GM12878 (cell line): ENCODE measurements at regions not wholly inside any gene's neighbourhood (a gene's known extent, or its start where the extent isn't known, plus 50 kb on each side); places are given as distances from the start of the nearest gene placed in this dataset.

ENCODE experiments used
- ATAC-seq: fragments of 200-7000 bp; cut with Tn5 transposase; 3 replicates; pipeline ENCODE4 v1.9.1; 2020; ENCODE audit warnings: mild to moderate bottlenecking, moderate library complexity
- BruUV-seq: library from RNA; stranded (reverse); fragments of 400-500 nt; replicated peaks from 2 replicates; lab custom pipeline; 2021; lab: Mats Ljungman, UMichigan
- CTCF ChIA-PET: fragments of 300-600 bp; sonication (Branson Sonifier 250); formaldehyde crosslinking; extraction: SDS; loops from one replicate; lab custom pipeline; 2021; ENCODE audit warnings: inconsistent platforms; lab: Yijun Ruan, JAX
- POLR2A ChIA-PET: fragments of 350-600 bp; formaldehyde crosslinking; extraction: SDS; loops from one replicate; lab custom pipeline; 2021; ENCODE audit warnings: inconsistent platforms; lab: Charles Lee
- RAD21 ChIA-PET: fragments of 300-600 bp; sonication (Branson Sonifier 250); formaldehyde crosslinking; loops from one replicate; lab custom pipeline; 2023; ENCODE audit warnings: antibody characterized with exemption; ENCODE audit not compliant: unreplicated experiment; lab: Charles Lee
- SMC1A ChIA-PET: fragments of 300-600 bp; sonication (Branson Sonifier 250); formaldehyde crosslinking; loops from one replicate; lab custom pipeline; 2023; ENCODE audit not compliant: unreplicated experiment, uncharacterized antibody; lab: Charles Lee
- DNase-seq: peaks from one replicate; pipeline ENCODE4 v3.0.0-alpha.2; 2011; ENCODE audit warnings: low read depth, low spot score
- FAIRE-seq: peaks from 3 replicates; lab custom pipeline; 2011; peaks lifted over from hg19 to GRCh38; lab: Jason Lieb, UNC
- H2AFZ ChIP-seq: 2 replicates; pipeline ENCODE4 v1.6.0; 2011; ENCODE audit warnings: low read depth, low read length, control low read depth; ENCODE audit not compliant: control insufficient read depth
- H3K27ac ChIP-seq: 2 replicates; pipeline ENCODE4 v1.5.1; 2011; ENCODE audit warnings: control low read depth; ENCODE audit not compliant: control insufficient read depth, insufficient read depth
- H3K27me3 ChIP-seq, 2 experiments: replicated peaks in 1 of 2; 2 replicates each; pipeline versions ENCODE4 v1.6.0 to v1.6.1; 2011; ENCODE audit warnings: low read length in 1 of 2; ENCODE audit not compliant: control insufficient read depth in 2 of 2, insufficient read depth in 2 of 2
- H3K36me3 ChIP-seq, 2 experiments: 2 replicates each; pipeline ENCODE4 v1.5.1; 2011; ENCODE audit warnings: low read length in 1 of 2; ENCODE audit not compliant: control insufficient read depth in 2 of 2, insufficient read depth in 2 of 2
- H3K4me1 ChIP-seq: 2 replicates; pipeline ENCODE4 v1.6.1; 2011; ENCODE audit warnings: mild to moderate bottlenecking, low read length, moderate library complexity, mixed read lengths; ENCODE audit not compliant: control insufficient read depth, insufficient read depth
- H3K4me2 ChIP-seq: 2 replicates; pipeline ENCODE4 v1.6.0; 2011; ENCODE audit warnings: control low read depth; ENCODE audit not compliant: control insufficient read depth, insufficient read depth
- H3K4me3 ChIP-seq: fragments of 200-600 bp; sonication (generic); 2 replicates; pipeline ENCODE4 v1.5.1; 2016
- H3K79me2 ChIP-seq: 2 replicates; pipeline ENCODE4 v1.6.0; 2011; ENCODE audit warnings: low read length; ENCODE audit not compliant: control insufficient read depth, insufficient read depth
- H3K9ac ChIP-seq: 2 replicates; pipeline ENCODE4 v1.8.0; 2011; ENCODE audit warnings: low read length, control low read depth, mixed read lengths; ENCODE audit not compliant: control insufficient read depth, insufficient read depth
- H3K9me3 ChIP-seq: replicated peaks from 3 replicates; pipeline ENCODE4 v1.5.1; 2011; ENCODE audit warnings: mild to moderate bottlenecking, low read length; ENCODE audit not compliant: control insufficient read depth, insufficient read depth
- H4K20me1 ChIP-seq: 2 replicates; pipeline ENCODE4 v1.6.0; 2011; ENCODE audit not compliant: control insufficient read depth, insufficient read depth
- BACH1 ChIP-seq: fragments of 450-650 bp; IDR thresholded peaks from 2 replicates; pipeline ENCODE4 v1.6.1; 2017; ENCODE audit warnings: mild to moderate bottlenecking, borderline replicate concordance
- GABPA ChIP-seq: IDR thresholded peaks from 2 replicates; pipeline ENCODE4 v1.6.1; 2014; ENCODE audit warnings: antibody characterized with exemption, low read depth, mild to moderate bottlenecking, inconsistent platforms
- HDAC6 ChIP-seq: fragments of 200-600 bp; sonication (generic); IDR thresholded peaks from one replicate; pipeline ENCODE4 v1.8.0; 2017; ENCODE audit warnings: antibody characterized with exemption; ENCODE audit not compliant: unreplicated experiment
- KLF5 ChIP-seq: fragments of 450-650 bp; IDR thresholded peaks from 2 replicates; pipeline ENCODE4 v1.6.1; 2014; ENCODE audit warnings: mild to moderate bottlenecking; ENCODE audit not compliant: partially characterized antibody
- LARP7 ChIP-seq: fragments of 450-650 bp; IDR thresholded peaks from 2 replicates; pipeline ENCODE4 v1.6.1; 2017; ENCODE audit warnings: mild to moderate bottlenecking
- MYC ChIP-seq: IDR thresholded peaks from 2 replicates; pipeline ENCODE4 v1.6.1; 2011; ENCODE audit warnings: mild to moderate bottlenecking, low read length, moderate library complexity, inconsistent platforms; ENCODE audit not compliant: insufficient read depth, insufficient replicate concordance, insufficient read length, severe bottlenecking
- NRF1 ChIP-seq: conservative IDR thresholded peaks from 2 replicates; pipeline ENCODE4 v1.6.1; 2011; ENCODE audit warnings: mild to moderate bottlenecking, low read depth, low read length, improper control_type of control experiment
- YY1 ChIP-seq: IDR thresholded peaks from 2 replicates; pipeline ENCODE4 v1.6.1; 2011; ENCODE audit warnings: low read depth, mild to moderate bottlenecking, low read length
- WGBS: methylation state at CpG from one replicate; pipeline ENCODE4 v1.1.6; 2016; ENCODE audit warnings: low lambda C conversion rate; ENCODE audit not compliant: insufficient replicate concordance, insufficient coverage; ENCODE audit errors: missing lambda C conversion rate; 5-methylcytosine and 5-hydroxymethylcytosine counted together
- in situ Hi-C: fragments of 300-500 bp; cut with MboI; formaldehyde crosslinking; loops from 9 replicates; pipeline ENCODE4 v1.14.3; 2018; ENCODE audit warnings: mixed read lengths
- intact Hi-C: fragments of 100-400 bp; cut with micrococcal nuclease; formaldehyde crosslinking; loops from one replicate; pipeline ENCODE4 v1.14.2; 2022; ENCODE audit not compliant: unreplicated experiment
- TF ChIP-seq, protein P1 (sequence below): fragments of 450-650 bp; IDR thresholded peaks from 2 replicates; pipeline ENCODE4 v1.6.1; 2018; ENCODE audit warnings: mild to moderate bottlenecking, low read depth, moderate library complexity; ENCODE audit not compliant: partially characterized antibody
- TF ChIP-seq, protein P2 (sequence below): fragments of 450-650 bp; formaldehyde crosslinking; IDR thresholded peaks from 2 replicates; pipeline ENCODE4 v1.4.0; 2022; ENCODE audit warnings: mild to moderate bottlenecking, moderate library complexity
- TF ChIP-seq, protein P3 (sequence below): IDR thresholded peaks from 2 replicates; pipeline ENCODE4 v1.6.1; 2011; ENCODE audit warnings: borderline replicate concordance, low read depth, mild to moderate bottlenecking, moderate library complexity, mixed read lengths, low read length; ENCODE audit not compliant: insufficient read depth; ENCODE audit errors: extremely low read length
- TF ChIP-seq, protein P4 (sequence below): IDR thresholded peaks from 2 replicates; pipeline ENCODE4 v1.6.1; 2012; ENCODE audit warnings: improper control_type of control experiment, low read depth, low read length; ENCODE audit not compliant: insufficient replicate concordance

DNA sequence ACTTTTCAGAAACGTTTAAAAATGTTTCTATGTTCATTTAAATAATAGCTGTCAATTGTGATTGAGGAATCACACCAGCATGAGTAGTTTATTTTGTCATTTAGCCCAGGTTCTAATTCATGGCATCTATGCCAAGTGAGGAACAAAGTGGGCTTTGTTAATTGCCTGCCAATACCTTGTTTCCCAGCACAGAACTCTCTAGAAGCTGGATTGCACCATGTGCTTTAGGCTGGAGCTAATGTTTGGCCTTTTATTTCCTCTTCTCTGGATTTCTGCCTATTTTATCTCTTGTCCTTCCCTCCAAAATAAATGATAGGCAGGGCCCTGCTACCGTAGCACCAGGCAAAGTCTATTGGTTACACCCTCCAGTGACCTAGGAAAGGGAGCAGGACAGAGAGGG is 109.9 kb upstream of the ITGB1 start:
- no peaks in the 10 kb centered on the region for H3K9me3 ChIP-seq
- ATAC-seq = no peak
- no peaks in the 10 kb centered on the region for H3K27me3 ChIP-seq
- DNase-seq = no peak
- intact Hi-C loops = no loop called here
- ChIA-PET RAD21 (no interaction called here), POLR2A (no interaction called here), CTCF (interaction anchor here (1.2 kb wide), 1 partner anchor 14 kb away, joined by 5 read pairs; no protein-coding TSS in a partner anchor), SMC1A (interaction anchor here (2.2 kb wide), 1 partner anchor 12 kb away, joined by 5 read pairs; no protein-coding TSS in a partner anchor)
- in situ Hi-C loops = no loop called here
- FAIRE-seq = no peak
- H3K4me3 ChIP-seq = no peak overlapping the region
- no peaks in the 10 kb centered on the region for H3K36me3 ChIP-seq
- H2AFZ ChIP-seq = no peak overlapping the region
- WGBS = 0% methylated on average over 2 of the region's 2 CpGs
- no peaks in the 10 kb centered on the region for H3K4me1 ChIP-seq
- BruUV-seq = no TSS peak
- H4K20me1 ChIP-seq = no peaks in the 10 kb centered on the region
- H3K79me2 ChIP-seq = no peaks in the 10 kb centered on the region
- H3K9ac ChIP-seq = no peak overlapping the region
- H3K4me2 ChIP-seq = no peak overlapping the region
- H3K27ac ChIP-seq = no peak overlapping the region
- TF ChIP-seq, protein P1, sequence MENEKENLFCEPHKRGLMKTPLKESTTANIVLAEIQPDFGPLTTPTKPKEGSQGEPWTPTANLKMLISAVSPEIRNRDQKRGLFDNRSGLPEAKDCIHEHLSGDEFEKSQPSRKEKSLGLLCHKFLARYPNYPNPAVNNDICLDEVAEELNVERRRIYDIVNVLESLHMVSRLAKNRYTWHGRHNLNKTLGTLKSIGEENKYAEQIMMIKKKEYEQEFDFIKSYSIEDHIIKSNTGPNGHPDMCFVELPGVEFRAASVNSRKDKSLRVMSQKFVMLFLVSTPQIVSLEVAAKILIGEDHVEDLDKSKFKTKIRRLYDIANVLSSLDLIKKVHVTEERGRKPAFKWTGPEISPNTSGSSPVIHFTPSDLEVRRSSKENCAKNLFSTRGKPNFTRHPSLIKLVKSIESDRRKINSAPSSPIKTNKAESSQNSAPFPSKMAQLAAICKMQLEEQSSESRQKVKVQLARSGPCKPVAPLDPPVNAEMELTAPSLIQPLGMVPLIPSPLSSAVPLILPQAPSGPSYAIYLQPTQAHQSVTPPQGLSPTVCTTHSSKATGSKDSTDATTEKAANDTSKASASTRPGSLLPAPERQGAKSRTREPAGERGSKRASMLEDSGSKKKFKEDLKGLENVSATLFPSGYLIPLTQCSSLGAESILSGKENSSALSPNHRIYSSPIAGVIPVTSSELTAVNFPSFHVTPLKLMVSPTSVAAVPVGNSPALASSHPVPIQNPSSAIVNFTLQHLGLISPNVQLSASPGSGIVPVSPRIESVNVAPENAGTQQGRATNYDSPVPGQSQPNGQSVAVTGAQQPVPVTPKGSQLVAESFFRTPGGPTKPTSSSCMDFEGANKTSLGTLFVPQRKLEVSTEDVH = no peak
- TF ChIP-seq, protein P2, sequence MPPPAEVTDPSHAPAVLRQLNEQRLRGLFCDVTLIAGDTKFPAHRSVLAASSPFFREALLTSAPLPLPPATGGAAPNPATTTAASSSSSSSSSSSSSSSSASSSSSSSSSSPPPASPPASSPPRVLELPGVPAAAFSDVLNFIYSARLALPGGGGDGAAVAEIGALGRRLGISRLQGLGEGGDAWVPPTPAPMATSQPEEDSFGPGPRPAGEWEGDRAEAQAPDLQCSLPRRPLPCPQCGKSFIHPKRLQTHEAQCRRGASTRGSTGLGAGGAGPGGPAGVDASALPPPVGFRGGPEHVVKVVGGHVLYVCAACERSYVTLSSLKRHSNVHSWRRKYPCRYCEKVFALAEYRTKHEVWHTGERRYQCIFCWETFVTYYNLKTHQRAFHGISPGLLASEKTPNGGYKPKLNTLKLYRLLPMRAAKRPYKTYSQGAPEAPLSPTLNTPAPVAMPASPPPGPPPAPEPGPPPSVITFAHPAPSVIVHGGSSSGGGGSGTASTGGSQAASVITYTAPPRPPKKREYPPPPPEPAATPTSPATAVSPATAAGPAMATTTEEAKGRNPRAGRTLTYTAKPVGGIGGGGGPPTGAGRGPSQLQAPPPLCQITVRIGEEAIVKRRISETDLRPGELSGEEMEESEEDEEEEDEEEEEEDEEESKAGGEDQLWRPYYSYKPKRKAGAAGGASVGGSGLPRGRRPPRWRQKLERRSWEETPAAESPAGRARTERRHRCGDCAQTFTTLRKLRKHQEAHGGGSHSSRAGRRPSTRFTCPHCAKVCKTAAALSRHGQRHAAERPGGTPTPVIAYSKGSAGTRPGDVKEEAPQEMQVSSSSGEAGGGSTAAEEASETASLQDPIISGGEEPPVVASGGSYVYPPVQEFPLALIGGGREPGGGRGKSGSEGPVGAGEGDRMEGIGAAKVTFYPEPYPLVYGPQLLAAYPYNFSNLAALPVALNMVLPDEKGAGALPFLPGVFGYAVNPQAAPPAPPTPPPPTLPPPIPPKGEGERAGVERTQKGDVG (CRISPR knock-in tag) = no peak
- TF ChIP-seq HDAC6 = no peak
- TF ChIP-seq LARP7 = no peak
- no peak for TF ChIP-seq YY1
- no peak for TF ChIP-seq MYC
- no peak for TF ChIP-seq NRF1
- no peak for TF ChIP-seq KLF5
- TF ChIP-seq GABPA = no peak
- no peak for TF ChIP-seq BACH1
- TF ChIP-seq, protein P3, sequence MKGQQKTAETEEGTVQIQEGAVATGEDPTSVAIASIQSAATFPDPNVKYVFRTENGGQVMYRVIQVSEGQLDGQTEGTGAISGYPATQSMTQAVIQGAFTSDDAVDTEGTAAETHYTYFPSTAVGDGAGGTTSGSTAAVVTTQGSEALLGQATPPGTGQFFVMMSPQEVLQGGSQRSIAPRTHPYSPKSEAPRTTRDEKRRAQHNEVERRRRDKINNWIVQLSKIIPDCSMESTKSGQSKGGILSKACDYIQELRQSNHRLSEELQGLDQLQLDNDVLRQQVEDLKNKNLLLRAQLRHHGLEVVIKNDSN = no peak
- TF ChIP-seq, protein P4, sequence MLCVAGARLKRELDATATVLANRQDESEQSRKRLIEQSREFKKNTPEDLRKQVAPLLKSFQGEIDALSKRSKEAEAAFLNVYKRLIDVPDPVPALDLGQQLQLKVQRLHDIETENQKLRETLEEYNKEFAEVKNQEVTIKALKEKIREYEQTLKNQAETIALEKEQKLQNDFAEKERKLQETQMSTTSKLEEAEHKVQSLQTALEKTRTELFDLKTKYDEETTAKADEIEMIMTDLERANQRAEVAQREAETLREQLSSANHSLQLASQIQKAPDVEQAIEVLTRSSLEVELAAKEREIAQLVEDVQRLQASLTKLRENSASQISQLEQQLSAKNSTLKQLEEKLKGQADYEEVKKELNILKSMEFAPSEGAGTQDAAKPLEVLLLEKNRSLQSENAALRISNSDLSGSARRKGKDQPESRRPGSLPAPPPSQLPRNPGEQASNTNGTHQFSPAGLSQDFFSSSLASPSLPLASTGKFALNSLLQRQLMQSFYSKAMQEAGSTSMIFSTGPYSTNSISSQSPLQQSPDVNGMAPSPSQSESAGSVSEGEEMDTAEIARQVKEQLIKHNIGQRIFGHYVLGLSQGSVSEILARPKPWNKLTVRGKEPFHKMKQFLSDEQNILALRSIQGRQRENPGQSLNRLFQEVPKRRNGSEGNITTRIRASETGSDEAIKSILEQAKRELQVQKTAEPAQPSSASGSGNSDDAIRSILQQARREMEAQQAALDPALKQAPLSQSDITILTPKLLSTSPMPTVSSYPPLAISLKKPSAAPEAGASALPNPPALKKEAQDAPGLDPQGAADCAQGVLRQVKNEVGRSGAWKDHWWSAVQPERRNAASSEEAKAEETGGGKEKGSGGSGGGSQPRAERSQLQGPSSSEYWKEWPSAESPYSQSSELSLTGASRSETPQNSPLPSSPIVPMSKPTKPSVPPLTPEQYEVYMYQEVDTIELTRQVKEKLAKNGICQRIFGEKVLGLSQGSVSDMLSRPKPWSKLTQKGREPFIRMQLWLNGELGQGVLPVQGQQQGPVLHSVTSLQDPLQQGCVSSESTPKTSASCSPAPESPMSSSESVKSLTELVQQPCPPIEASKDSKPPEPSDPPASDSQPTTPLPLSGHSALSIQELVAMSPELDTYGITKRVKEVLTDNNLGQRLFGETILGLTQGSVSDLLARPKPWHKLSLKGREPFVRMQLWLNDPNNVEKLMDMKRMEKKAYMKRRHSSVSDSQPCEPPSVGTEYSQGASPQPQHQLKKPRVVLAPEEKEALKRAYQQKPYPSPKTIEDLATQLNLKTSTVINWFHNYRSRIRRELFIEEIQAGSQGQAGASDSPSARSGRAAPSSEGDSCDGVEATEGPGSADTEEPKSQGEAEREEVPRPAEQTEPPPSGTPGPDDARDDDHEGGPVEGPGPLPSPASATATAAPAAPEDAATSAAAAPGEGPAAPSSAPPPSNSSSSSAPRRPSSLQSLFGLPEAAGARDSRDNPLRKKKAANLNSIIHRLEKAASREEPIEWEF = no peak
